Lower leg skin (tissue), 4 donors: ENCODE measurements at regions not wholly inside any gene's neighbourhood (a gene's known extent, or its start where the extent isn't known, plus 50 kb on each side); places are given as distances from the start of the nearest gene placed in this dataset.

Experiments used
- DNase-seq, 2 donors: peaks; one replicate each; pipeline ENCODE4 v3.0.0-alpha.2; 2019; ENCODE audit warnings: low spot score in 2 of 2
- H3K4me3 ChIP-seq: fragments of 200-600 bp; sonication (generic); 2 replicates; pipeline ENCODE4 v1.5.1; 2017; ENCODE audit warnings: mild to moderate bottlenecking, low read depth; ENCODE audit not compliant: poor library complexity, severe bottlenecking
- POLR2A ChIP-seq, 2 donors: fragments of 450-650 bp; IDR thresholded peaks; one replicate each; pipeline ENCODE4 v1.6.1; 2016 to 2017; ENCODE audit warnings: antibody characterized with exemption in 2 of 2, mild to moderate bottlenecking in 1 of 2, moderate library complexity in 1 of 2
- WGBS, 2 donors: methylation state at CpG; one replicate each; pipeline ENCODE4 v1.1.5; 2018; 5-methylcytosine and 5-hydroxymethylcytosine counted together
- intact Hi-C: fragments of 100-400 bp; cut with DNase I; formaldehyde crosslinking; loops from one replicate; pipeline ENCODE4 v1.15.0; 2023; ENCODE audit warnings: low total_unique reads
- TF ChIP-seq, protein P1 (sequence below), 3 donors: fragments of 450-650 bp; IDR thresholded peaks; one replicate each; pipeline ENCODE4 v1.5.1; 2016; ENCODE audit warnings: antibody characterized with exemption in 3 of 3, mild to moderate bottlenecking in 3 of 3, moderate library complexity in 2 of 3

DNA sequence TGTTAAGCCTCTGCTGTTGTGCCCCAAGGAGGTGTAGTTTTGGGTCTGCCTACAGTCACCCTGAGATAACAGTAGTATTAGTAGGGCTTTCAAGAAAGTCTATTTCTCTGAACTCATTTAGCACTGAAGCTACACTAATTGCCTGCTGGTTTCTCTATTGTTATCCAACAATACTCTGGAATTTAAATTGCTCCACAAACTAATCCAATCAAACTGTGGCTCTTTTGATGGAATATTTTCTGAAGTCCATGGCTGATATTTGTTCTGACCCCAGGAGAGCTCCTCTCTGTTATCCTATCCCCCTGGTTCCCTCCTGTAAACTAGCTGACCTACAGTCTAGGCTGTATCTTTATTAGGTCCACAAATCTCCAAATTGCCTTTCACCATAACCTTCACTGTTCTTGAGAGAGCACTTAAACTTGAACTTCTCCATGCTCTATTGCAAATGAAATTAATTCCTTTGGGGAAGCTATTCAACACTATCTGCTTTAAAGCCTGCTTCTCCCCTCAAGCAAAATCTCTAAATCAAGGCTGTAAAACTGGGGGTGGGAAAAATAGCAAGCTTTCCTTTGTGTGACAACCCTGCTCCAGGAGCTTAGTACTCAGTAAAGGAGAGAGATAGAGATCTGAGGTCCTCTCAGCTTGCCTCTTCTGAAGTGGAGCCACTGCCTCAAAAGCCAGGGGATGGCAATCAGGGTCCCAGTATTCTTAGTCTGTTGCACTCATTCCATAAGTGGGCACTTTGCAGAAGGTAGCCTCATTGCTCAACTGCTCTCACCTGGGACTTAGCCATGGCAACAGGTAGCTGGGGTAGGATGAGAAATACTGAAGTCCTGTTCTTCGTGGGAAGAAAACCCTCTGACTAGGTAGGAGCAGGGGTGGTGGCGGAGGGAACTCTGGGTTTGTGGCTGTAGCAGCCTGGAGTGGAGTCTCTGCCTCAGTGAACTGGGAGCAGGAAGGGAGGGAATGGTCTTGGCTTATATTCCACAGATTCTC lies 110.9 kb downstream of the MACIR start:
- 77 to 85% methylated on average over 2 of the region's 2 CpGs for WGBS, 2 donors
- H3K4me3 ChIP-seq, result no peak overlapping the region
- intact Hi-C loops, result no loop called here
- no peak for DNase-seq
- TF ChIP-seq POLR2A (IDR thresholded peaks at IDR 0.05), result no peak
- TF ChIP-seq, protein P1, sequence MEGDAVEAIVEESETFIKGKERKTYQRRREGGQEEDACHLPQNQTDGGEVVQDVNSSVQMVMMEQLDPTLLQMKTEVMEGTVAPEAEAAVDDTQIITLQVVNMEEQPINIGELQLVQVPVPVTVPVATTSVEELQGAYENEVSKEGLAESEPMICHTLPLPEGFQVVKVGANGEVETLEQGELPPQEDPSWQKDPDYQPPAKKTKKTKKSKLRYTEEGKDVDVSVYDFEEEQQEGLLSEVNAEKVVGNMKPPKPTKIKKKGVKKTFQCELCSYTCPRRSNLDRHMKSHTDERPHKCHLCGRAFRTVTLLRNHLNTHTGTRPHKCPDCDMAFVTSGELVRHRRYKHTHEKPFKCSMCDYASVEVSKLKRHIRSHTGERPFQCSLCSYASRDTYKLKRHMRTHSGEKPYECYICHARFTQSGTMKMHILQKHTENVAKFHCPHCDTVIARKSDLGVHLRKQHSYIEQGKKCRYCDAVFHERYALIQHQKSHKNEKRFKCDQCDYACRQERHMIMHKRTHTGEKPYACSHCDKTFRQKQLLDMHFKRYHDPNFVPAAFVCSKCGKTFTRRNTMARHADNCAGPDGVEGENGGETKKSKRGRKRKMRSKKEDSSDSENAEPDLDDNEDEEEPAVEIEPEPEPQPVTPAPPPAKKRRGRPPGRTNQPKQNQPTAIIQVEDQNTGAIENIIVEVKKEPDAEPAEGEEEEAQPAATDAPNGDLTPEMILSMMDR (IDR thresholded peaks at IDR 0.05), result no peak

DNA sequence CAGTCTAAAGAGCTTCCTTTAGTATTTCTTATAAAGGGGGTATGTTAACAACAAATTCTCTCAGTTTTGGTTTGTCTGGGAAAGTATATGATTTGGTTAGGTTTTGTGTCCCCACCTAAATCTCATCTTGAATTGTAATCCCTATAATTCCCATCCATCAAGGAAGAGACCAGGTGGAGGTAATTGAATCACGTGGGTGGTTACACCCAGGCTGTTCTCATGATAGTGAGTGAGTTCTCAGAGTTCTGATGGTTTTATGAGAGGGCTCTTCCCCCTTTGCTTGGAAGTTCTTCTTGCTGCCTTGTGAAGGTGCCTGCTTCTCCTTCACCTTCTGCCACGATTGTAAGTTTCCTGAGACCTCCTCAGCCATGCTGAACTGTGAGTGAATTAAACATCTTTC lies 109.1 kb downstream of the MACIR start:
- no peak for TF ChIP-seq POLR2A (IDR thresholded peaks at IDR 0.05)
- TF ChIP-seq, protein P1 (IDR thresholded peaks at IDR 0.05), result no peak
- WGBS, 2 donors, result 64 to 76% methylated on average over 2 of the region's 2 CpGs
- no peak overlapping the region for H3K4me3 ChIP-seq
- no peak for DNase-seq
- intact Hi-C loops, result no loop called here

DNA sequence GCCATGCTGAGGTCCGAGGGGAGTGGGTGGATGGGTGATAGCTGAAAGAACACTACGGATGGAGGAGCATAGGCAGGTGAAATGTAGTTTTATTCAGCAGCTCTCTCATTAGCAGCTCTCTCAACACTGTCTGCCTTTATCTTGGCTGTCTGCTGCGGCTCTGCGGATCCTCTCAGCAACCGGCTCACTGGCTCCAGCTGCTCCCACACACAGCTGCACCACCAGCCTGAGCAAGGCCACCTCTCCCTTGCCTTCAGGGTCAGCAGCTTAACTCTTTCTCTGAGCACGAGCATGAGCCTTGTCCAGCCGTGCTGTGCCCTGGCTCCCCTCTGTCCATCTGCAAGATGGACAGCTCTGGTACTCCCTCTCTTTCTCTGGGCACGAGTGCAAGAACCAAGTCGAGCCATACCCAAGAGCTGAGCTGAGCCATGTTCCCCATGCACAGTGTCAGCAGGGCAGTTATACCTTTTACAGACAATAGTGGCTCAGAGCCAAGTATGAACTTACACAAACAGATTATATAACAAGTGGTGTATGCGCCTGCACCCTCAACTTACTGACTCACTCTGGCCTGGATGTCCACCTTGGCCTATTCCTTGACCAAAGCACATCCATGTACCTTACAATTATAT lies 108.5 kb downstream of the MACIR start:
- TF ChIP-seq POLR2A (IDR thresholded peaks at IDR 0.05), result no peak
- TF ChIP-seq, protein P1 (IDR thresholded peaks at IDR 0.05), result no peak
- DNase-seq, result no peak
- WGBS, 2 donors, result 86 to 91% methylated on average over 10 of the region's 10 CpGs
- intact Hi-C loops, result no loop called here
- H3K4me3 ChIP-seq, result no peak overlapping the region

DNA sequence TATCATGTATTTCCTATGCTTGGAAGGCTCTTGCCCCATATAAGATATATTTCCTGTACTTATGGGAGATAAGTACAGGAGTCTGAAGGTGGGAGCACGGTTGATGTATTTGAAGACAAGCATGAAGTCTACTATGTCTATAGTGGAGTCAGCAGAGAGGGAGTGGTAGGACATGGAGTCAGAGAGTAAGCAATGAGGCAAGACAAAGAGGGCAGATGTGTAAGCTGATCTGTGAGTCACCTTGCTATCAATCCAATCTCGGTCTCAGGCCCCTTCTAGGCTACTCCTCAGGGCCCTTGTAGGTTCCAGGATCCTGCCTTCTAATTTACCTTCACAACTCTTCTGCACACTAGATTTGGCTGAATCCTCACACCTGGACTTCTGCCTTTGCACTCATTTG lies 105.5 kb downstream of the MACIR start:
- intact Hi-C loops, result loop anchor here (5.0 kb wide), 1 partner anchor 1287 kb away; no protein-coding TSS in a partner anchor
- DNase-seq, result no peak
- H3K4me3 ChIP-seq, result no peak overlapping the region
- no peak for TF ChIP-seq POLR2A (IDR thresholded peaks at IDR 0.05)
- TF ChIP-seq, protein P1 (IDR thresholded peaks at IDR 0.05), result no peak
- 76 to 82% methylated on average over 2 of the region's 2 CpGs for WGBS, 2 donors

DNA sequence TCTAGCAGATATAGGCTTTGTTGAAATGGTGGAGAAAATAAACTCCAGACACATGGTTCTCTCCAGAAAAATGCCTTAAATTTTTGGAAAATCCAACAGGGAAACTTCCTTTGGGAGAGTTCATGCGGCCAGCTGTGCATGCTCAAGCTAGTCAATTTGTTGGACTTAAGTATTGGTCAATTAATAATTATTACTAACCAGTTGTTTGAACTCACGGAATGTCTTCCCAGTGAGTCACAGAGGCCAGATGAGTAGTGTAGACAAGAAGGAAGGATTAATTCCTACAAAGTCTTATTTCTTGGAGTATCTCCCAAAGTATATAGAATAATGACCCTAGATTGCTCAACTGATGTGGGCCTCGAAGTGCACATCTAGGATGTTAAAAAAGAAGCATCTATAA lies 103.6 kb downstream of the MACIR start:
- TF ChIP-seq, protein P1 (IDR thresholded peaks at IDR 0.05), result no peak
- TF ChIP-seq POLR2A (IDR thresholded peaks at IDR 0.05), result no peak
- WGBS, 2 donors, result 64 to 79% methylated on average over 3 of the region's 3 CpGs
- H3K4me3 ChIP-seq, result no peak overlapping the region
- no peak for DNase-seq
- intact Hi-C loops, result loop anchor here (5.0 kb wide), 1 partner anchor 1285 kb away; no protein-coding TSS in a partner anchor
